NCI-H526 (cell line): ENCODE measurements at regions not wholly inside any gene's neighbourhood (a gene's known extent, or its start where the extent isn't known, plus 50 kb on each side); places are given as distances from the start of the nearest gene placed in this dataset.

Experiments used
- DNase-seq, 2 experiments: peaks; one replicate each; lab custom pipeline; 2025; lab: John Stamatoyannopoulos, UW

- no peak for DNase-seq
Observed at GRCh38 chr9:107644733-107645463, 155.3 kb upstream of the KLF4 start.

GRCh38 chr9:107639426-107639825 lies 149.9 kb upstream of the KLF4 start:
- no peak for DNase-seq

DNA sequence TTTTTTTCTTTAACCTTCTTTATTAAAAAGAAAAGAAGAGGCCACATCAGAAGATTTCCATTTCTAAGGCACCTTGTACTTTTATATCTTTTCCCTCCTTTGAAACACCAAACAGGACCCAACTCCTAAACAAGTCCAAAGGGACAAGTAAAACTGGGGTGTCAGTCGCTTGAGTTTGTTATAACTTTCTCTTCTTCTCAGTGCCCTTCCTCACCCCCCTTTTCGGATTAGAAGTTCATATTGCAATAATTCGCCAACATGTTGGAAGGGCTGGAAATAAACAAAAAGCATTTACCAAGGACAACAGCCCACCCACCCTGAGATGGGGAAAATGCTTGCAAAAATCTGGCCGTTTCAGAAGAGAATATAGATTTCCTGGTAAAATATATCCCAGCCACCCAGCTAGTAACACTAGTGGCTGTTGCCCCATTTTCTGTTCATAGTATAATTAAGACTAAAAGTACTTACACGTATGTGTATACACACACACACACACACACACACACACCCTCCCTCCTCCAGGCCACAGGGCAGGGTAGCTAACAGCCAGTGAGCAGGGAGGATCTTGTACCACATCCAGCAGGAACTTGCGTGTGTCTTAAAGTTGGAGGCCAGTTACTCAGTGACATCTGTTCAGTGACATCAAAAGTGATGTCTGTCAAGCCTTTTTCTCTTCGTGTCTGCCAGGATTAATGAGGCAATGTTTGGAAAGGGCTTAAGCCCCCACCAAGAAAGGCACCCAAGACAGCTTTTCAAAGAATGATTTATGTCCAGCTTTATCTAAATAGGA lies 149.1 kb upstream of the KLF4 start:
- peak in 1 of 2 experiments; percentile 6 for DNase-seq

GRCh38 chr9:107637421-107638420 lies 148.2 kb upstream of the KLF4 start:
- peak in 1 of 2 experiments; percentile 52 for DNase-seq

DNA sequence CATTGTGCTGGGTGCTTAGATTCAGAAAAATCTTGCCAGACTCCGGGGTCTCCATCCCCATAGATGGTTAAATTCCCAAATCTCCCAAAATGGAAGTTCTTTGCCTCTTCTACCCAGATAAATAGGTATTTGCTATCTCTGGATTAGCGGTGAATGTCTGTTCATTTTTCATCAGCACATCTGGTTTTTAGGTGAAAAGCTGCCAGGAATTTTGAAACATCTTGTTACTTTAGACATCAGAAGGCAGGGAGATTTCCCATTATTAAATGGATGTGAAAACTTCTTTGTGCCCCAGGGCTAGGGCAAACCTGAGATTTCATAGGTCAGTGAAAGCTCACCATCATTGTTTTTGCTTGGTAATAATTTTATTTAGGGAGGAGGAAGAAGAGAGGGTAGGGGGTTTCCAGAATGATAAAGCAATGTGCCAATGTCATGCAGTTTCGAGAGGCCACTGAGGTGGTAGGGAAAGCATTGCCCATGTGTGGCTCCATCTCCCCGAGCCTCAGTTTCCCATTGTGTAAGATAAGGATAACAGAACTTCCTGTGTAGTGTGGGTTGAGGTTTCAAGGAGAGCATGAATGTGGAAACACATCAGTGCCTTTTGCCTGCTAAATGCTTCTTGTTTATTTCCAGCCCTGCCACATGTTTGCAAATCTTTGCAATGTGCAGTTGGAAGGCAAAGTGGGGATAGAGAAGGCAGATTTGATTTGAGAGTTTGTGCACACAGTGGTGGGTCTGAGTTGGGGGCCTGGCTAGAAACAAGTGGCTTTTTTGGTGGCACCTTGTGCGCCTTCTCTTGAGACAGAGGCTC lies 147.2 kb upstream of the KLF4 start:
- no peak for DNase-seq

- no peak for DNase-seq
Observed at GRCh38 chr9:107635803-107636174, 146.2 kb upstream of the KLF4 start.

GRCh38 chr9:107635101-107635802 lies 145.7 kb upstream of the KLF4 start:
- DNase-seq, result no peak

DNA sequence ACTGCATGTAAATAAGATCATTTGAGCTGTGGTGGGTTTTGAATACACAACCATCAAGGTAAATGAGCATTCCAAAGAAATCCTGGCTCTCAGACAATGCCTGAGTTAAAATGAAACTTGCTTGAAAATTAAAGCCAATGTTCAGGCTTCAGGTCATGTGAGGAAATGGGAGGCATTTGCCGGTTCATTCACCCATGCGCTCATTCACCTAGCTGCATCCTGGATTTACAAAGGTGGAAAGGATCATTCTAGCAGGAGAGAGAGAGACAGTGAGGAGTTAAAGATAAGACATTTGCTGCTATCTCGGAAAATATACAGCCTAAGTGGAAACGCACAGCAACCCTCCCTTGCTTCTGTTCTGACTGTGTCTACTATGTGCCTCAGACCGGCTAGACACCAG lies 143.8 kb upstream of the KLF4 start:
- no peak for DNase-seq

DNA sequence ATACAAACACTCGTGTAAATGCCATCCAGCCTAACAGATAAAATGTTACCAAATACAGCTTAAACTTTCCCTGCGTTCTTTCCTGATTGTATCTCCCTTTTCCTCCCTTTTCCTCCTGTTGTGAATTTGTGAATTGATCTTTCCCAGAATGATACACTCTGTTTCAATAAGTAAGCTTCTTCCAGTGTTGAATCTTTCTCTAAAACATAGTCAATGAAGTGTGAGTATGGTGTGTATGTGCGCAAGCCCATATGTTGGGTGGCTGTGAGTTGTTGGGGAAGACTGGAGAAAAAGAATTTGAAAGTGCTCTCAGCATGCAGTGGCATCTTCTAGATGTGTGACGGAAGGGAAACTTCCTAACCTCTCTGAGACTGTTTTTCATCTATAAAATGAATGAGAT lies 143.1 kb upstream of the KLF4 start:
- DNase-seq, result no peak

GRCh38 chr9:107632216-107632615 lies 142.6 kb upstream of the KLF4 start:
- DNase-seq, result no peak

DNA sequence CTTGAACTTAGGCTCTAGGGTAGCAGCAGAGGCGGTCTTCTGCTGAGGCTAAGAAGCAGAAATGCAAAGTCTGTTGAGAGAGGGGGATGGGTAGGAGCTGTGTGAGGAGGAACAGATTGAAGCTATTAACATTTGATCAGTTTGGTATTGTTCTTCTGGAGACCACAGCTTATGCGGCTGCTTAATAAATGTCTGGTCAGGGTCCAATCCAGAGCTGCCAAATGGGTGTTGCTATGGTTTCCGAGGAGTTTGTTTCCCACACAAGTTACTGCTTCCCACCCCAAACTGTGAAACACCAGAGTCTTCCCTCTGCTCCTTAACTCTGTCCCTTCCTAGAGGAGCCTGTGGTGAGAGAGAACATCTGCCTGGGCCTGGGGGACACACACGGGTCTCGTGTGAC lies 142.2 kb upstream of the KLF4 start:
- no peak for DNase-seq

GRCh38 chr9:107630156-107630555 lies 140.6 kb upstream of the KLF4 start:
- DNase-seq, result no peak

DNA sequence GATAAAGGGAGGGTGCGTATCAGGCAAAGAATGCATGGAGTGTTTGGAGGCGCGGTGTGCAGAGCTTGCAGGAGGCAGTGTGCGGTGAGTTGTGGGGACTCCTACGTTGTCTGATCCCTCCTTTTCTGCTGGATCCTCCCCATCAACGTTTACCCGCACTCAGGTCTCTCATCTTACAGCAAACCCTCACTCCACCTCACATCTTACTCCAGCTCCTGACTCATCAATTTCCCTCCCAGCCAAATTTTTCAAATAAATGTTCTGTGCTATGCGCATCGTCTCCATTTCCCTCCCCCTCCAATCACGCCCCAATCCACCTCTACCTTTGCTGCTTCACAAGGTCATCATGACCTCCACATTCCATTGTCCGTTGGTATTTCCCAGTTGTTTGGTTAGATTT lies 138.9 kb upstream of the KLF4 start:
- DNase-seq, result no peak

DNA sequence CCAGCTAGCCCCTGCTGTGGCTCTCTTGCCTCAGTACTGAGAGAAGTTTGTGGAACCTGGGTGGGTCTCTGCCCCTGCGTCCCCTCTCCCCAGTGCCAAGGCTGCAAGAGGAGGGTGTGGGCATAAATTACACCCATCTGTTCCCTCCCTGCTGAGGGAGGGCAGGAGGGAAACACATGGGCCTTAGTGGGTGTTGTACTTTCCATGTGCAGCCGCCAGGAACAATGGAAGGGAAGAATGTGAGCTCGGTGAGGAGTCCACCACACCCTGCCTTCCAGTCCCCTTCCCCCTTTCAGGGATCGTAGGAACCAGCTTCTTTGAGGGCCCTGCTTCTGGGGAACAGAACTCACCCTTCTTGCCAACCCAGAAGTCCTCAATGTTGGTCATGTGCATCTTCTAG lies 138.2 kb upstream of the KLF4 start:
- DNase-seq, result no peak

DNA sequence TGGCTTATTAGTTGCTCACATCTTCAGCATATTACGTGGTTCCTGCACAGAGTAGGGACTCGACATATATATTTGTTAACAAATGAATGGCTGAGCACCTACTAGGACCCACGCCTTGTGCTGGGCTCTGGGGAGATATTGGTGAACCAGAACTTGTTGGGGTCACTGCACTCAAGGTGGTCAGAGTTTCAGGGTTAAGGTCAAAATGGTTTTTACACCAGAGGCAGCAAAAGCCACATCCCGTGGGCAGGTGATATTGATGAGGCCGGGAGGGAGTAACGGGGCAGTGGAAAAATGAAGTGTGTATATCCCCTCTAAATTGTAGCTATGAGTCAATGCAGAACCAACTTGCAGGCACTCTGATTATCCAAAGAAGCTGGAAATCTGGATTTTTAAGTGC lies 136.5 kb upstream of the KLF4 start:
- DNase-seq, result no peak

DNA sequence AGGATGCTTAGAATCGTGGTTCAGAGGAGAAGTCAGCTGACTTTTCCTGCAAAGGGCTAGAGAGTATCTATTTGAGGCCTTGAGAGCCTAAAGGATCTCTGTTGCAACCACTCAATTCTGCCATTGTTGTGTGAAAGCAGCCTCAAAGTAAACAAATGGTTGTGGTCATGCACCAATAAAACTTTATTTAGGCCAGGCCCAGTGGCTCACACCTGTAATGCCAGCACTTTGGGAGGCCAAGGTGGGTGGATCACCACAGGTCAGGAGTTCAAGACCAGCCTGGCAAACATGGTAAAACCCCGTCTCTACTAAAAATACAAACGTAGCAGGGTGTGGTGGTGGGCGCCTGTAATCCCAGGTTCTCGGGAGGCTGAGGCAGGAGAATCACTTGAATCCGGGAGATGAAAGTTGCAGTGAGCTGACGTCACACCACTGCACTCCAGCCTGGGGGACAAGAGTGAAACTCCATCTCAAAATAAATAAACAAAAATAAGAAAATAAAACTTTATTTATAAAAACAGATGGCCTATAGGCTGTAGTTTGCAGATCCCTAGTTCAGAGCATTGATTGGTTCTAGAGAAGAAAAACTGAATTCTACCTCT lies 135.9 kb upstream of the KLF4 start:
- no peak for DNase-seq

GRCh38 chr9:107624234-107624948 lies 134.8 kb upstream of the KLF4 start:
- no peak for DNase-seq

DNA sequence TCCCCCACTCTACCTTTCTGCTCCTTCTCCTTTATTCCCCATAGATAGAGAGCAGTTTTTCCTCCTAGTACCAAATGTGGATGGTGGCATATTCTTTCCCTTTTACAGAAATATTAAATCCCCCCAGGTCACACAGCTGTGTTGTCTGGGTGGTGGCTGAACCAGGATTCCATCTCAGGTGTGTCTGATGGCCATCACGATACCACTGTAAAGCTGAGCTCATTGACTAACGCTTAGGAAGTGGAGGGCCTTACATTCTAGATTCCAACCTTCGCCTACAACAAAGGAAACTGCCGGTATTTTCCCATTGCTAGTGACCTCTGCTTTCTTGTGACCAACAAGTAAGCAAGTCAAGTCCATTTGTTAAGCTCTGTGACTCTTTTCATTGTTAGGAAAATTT lies 131.9 kb upstream of the KLF4 start:
- no peak for DNase-seq

DNA sequence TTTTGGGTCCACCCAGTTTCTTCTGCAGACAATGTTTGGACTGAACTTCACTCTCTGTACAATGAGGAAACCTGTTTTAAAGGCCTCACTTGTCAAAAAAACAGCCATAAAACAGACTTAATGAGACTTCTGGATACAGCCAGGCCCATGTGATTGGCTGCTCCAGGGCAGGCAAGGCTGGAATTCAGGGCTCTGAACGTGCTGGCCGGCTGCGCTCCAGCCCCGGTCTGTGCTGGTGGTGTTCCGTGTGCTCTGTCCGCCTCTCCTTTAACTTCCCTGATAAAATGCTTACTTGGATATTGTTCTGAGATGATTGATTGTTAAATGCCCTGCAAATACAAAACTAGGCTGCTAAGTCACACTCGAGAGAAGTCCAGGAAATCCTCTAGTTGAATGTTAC lies 131.2 kb upstream of the KLF4 start:
- peak in 1 of 2 experiments; percentile 2 for DNase-seq

DNA sequence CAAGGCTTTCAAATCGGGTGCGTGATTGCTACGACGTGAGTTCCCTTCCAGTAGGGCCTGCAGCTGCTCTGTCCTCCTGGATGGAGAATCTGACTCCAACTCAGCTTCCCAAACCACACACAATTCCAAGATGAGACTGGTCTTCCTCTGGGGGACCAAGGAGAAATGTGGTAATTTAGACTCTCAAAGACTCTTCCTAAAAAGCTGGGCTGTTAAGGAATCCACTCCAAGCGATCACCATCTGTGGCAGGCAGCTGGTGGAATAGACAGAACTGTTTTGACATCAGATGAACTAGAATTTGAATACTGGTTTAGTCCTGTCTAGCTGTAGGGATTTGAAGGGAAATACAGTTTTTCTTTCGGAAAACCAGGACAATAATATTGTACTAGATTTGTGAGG lies 130.7 kb upstream of the KLF4 start:
- peak in 1 of 2 experiments; percentile 15 for DNase-seq
